GM18511 (cell line): ENCODE measurements at regions not wholly inside any gene's neighbourhood (a gene's known extent, or its start where the extent isn't known, plus 50 kb on each side); places are given as distances from the start of the nearest gene placed in this dataset.

Experiments
- ATAC-seq: cut with Tn5 transposase; IDR thresholded peaks from one replicate; pipeline ENCODE4 v1.9.1; 2021; ENCODE audit warnings: mild to moderate bottlenecking, moderate library complexity; ENCODE audit not compliant: unreplicated experiment

DNA sequence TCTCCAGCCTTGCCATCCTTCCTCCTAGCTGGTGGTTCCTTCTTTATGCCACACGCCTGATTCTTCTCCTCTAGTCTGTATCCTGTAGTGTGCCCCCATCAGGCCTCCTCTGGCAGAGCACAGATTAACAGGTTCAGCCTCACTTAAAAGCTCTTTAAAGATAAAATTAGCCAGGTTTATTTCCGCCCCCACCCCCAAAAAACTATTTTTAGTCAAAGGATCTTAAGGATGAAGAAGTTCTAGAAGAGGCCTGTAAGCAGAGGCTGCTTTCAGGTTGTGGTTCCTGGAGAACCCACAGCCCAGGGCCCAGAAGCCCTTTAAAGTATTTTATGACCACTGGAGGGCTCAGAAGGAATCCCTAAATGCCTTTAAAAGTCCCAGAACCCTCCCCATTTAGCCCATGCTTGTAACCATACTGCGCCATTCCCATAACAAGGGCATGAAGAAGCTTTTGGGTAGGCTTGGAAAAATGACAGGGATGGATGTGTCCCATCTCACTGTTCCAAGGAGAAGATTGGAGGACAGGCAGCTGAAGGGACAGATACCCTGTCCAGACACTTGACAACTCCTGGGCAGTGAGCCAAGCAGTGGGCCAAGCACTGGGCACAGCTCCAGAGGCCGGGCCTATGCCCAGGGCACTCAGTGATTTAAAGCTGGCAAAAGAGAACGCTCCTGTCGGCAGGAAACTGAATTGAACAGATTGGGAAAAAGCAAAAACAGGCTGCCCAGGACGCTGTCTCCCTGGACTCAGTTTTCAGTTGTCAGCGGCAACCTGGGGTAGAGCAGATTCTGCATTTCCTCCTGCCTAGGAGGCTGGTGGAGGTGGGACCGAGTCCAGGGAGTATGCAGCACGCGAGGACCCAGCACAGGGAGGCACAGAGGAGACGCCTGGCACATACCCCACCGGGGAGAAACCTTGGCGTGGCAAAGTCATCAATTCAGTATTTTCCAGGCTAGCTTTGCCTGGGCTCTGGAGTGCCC is 106.3 kb upstream of the SSBP2 start:
- ATAC-seq = peak; percentile 42

DNA sequence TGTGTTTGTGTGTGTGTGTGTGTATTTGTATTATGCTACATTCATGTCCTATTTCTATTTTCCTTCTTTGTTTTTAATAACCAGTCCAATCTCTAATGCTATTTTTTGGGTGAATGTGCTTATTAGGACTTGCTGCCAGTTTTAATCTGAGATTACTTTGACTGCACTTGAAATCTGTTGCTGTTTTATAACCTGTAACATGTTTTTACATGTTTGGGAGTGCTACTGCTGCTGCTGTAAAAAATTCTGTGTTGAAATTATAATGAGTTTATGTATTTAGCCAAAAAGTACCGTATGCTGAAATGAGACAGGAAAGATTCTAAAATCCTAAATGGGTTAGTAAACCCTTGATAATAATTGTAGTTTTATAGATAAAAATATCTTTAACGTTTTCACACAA is 104.7 kb upstream of the SSBP2 start:
- no peak for ATAC-seq

DNA sequence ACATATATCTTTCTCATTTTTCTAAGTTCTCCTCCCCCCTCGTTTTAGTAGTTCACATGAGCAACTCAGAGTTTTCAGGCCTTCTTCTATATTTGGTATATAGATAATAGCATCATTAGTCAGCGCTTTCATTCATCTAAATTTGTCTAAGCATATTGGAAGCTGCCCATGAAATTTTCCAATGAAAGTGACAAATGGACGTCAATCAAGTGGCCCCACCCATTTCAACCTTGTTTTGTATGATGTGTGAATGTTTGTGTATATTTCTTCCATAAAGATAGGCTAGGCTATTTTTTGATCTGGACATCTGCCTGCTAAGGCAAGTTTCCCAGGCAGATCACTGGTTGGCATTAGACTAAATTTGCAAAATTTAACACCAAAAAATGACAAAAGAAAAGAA is 104.0 kb upstream of the SSBP2 start:
- no peak for ATAC-seq

DNA sequence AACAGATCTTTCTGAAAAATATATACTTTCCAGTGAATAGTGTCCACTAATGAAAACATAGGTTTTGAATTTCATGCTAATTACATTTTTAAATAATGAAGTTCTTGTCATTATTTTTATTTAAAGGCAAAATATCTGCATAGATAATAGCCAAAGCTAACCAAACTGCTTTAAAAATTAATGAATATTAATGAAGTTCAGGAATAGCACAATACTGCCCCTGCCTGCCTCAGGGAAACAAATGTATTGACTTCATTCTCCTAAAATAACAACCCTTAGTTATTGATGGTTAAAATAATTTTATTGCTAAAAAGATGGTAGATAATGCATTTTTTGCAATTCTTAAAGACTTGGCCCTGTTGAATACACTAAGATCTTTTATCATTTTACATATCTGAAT is 103.6 kb upstream of the SSBP2 start:
- ATAC-seq = no peak

DNA sequence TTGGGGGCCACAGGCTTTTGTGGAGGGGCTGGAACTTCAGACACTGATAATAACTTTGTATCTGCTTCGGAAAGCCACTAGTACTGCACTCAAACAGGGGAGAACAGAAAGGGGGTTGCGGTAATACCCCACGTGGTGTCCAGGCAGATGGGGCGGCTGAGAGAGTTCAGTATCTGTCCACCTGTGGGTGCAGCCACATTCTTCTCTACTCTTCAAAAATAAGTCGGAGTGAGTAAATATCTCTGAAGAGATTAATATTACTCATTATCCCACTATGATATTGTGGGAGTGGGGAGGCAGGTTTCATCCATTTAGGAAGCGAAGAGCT is 102.1 kb upstream of the SSBP2 start:
- ATAC-seq = no peak

DNA sequence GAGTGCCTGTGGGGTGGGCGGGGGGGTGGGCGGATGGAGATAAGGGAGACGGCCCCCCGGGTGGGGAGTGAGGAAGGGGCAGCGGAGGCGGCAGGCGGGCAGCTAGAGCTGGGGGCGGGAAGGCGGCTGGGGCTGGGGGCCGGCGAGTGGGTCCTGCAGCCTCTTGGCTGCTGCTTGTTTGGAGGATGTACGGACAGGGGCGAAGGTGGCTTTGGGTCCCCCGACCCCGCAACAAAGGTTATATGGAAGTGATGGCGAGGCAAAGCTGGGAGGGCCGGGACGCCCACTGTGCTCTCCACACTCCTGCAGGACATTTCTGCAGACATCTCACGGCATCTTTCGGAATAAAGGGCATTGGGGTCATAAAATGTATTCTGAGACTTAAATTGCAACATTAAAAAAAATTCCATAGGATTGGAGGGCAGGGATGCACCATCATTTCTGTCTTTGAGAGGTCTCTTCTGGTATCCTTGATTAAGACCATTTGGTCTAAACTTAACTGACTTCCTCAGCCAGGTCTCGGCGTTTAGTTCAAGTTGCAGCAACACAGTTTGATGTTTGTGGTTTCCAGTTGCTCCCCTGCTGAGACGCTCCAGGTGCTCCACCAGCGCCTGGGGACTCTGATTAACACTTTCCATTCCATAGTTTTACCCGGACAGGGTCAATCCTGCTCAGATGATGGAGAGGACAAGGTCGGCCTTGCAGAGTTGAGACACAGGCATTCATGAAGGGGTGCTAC is 101.6 kb upstream of the SSBP2 start:
- ATAC-seq = no peak

DNA sequence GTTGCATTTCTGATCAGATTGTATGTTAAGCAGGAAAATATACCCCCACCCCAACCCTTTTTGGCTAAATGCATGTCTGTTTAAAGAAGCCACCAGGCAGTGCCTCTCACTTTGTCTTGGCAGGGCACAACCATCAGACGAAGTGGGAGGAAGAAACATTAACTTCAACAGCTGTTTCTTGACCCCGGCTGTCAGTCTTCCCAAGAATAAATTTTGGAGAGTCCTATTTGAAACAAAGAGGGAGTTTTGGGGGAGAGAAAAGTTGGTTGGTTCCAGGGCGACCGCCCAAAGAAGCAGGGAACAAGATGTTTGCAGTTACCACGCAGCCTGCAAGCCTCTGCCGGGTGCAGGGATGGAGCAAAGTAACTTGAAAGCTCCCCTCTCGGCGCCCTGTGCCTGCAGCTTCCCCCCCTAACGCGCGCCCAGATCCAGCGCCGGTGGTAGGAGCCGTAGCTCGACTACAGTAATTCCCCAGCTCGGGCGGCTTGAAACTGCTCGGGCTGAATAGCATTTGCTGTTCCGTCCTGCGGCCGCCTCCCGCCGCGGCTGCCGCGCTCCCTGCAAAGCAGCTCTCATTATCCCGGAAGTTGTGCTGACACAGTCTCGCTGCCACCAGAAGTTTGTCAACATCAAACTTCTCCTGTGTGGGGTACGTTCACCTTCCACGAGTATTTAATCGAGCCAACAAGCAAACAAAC is 100.7 kb upstream of the SSBP2 start:
- peak; percentile 84 for ATAC-seq

DNA sequence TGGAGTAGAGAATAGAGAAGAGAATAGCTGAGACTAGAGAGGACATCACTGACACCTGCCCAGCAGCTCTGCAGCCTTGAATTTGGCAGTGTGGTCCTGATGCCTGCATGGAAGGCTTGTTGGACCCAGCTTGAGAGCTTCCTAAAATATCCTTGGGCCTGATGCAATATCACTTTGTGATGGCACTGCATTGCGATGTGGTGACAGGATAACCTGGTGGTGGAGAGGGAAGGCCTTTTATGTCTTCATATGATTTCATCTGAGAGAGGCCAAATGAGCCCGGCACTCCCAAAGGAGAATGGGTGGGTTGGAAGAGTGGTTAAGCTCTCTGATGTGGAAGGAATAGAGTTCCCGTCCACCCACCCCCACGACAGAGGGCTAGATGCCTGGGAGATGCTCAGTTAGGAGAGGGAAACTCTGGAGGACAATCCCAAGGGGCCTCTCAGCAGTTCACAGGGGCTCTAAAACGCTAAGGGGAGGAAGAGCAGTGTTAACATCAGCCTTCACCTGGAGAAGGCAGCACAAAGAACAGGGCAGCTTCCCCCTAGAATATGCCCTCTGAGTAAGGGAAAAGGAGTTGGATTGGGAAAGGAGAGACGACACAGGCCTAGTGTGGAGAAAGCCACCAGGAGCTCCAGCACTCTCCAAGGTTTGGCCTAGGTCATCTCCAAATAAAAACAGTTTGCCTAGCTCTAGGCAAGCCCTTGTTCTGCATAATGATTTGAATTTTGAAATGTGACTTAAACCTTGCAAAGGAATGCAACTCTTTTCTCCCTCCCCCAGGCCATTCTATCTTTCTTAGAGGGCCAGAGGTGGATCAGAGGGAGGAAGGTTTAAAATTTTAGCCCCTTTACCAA is 99.8 kb upstream of the SSBP2 start:
- no peak for ATAC-seq

DNA sequence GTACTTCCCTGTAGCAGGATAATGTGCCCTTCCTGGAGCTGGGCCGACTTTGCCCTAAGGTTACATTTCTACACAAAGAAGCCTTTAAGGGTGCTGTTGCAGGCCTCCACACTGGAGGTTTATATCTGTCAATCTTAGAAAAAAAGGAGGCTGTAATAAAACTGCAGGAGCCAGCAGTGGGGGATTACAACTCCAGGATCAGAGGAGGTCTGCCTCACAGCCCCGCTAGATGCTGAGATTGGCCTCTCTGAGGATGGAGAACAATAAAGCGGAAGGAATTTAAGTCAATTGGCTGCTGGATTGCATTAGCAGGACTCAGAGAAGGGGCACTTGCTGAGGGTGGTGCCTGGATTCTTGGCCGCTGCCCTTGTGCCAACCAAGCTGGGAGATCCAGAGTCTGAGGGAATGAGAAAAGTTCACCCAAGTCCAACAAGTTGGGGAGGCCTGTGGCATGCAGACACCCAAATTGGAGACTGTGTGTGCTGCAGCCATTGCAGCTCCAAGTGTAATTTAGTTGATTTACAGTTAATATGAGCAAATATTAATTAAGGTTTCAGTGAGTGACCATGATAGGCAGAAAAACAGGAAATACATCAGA is 99.0 kb upstream of the SSBP2 start:
- no peak for ATAC-seq

DNA sequence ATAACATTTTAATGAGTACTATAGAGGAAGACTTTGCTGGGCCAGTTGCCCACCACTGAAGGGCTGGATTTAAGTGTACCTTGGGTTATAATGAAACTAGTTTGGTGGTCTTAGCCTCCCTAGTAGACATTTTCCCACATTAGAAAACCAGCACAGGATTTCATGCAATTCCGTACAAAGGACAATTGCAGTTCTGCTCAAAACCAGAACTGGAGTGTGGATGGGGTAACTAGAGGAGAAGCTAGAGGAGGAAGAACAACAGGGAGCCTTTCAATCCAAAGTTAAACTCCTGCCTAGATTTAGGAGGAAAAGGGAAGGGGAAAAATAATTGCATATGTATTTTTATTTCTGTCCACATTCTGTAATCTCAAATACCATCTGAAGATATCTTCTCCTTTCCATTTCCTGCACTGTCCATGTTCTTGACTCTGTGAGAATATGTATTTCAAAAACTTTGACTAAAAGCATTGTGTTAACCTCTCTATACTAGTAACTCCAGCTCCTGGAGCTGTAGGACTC is 97.5 kb upstream of the SSBP2 start:
- ATAC-seq = no peak

DNA sequence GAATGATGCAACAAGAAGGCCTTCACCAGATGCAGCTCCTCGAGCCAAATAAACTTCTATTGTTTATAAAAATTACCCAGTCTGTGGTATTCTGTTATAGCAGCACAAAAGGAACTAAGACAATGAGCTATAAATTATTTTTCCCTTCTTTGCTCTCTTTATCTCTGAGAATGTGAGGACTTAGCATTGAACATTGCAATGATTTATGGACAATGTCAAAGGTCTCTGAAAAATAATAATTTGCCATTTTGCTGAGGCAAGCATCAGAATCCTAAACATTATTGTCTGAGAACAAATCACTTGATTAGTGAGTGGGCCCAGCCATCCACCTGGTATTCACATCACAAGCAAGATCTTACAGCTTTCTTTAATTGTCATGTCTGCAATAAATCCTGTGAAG is 95.4 kb upstream of the SSBP2 start:
- no peak for ATAC-seq

DNA sequence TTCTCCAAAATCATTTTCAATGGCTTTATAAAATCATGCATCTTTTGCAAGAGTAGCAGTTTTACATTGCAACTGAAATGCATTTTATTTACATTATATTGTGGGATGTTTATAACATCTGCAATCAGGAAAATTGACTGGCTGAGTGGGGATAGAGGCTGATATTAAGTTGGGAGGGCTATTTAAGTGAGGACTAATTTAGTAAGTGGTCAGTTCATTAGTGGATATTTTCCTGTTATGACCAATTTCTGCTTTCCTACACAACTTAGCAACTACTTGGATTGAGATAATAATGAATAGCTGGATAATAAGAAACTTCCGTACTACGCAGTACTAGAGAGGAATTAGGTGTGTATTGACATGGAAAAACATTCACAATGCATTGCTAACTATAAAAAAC is 92.9 kb upstream of the SSBP2 start:
- ATAC-seq = no peak

DNA sequence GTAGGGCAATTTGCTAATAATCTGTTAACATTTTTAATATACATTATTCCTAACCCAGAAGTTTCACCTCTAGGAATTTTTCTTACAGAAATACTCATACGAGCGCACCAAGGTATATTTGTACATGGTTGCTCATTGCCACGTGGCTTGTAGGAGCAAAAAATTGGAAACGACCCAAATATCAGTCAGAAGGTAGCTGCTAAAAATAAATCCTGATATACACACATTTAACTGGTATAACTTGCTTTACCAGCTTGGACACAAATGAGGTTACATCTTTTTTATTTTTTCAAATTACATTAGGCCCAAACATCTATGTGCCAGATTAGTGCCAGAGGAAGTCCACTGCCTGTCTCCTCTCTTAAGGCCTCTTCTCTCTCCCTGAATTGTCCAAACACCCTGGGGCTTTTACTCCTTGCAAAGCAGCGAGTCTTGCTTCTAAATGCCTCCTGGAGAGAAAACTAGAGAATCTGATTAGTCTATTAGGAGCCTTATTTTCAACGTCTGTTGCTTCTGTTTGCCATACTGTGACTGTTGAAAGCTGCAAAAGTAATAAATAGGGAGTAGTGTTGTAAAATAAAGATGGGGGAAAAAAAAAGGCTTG is 92.0 kb upstream of the SSBP2 start:
- ATAC-seq = no peak

DNA sequence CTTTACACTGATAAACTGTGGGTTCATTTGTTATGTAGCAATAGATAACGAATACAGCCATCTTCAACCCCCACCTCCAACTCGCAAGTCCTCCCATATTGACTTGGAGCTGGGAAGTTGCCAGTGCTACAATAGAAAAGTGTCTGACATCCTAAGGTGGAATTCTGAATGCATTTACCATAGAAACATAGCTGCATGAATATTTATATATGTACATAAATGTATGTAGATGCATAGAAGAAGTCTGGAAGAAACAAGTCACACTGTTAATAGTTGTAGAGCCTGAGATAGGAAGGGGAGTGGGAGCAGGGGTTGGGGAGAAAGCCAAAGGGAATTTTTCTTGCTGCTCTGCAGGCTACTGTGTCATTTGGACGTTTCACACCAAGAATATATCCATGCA is 88.1 kb upstream of the SSBP2 start:
- ATAC-seq = no peak

DNA sequence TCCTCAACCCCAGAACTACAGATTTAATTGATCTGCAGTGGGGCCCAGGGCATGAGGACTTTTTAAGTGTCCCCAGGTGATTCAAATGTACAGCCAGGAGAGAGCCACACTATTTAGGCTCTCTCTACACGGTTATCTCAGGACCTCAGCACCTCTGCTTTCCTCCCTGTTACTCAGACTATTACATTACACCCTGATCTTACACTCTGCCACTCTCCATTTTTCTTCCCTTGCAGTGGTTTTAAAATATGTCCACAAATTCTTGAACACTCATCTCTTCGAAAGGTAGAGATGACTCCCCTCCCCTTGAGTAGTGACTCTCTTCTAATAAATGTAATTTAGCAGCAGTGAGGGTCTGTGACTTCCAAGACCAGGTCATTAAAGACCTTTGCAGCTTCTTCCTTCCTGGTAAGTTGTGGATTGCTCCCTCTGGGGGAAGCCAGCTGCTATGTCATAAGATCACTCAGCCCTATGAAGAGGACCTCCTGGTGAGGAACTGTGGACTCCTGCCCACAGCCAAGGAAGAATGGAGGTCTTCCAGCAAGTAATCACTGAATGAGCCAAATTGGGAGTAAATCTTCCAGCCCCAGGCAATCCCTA is 87.5 kb upstream of the SSBP2 start:
- peak; percentile 83 for ATAC-seq

DNA sequence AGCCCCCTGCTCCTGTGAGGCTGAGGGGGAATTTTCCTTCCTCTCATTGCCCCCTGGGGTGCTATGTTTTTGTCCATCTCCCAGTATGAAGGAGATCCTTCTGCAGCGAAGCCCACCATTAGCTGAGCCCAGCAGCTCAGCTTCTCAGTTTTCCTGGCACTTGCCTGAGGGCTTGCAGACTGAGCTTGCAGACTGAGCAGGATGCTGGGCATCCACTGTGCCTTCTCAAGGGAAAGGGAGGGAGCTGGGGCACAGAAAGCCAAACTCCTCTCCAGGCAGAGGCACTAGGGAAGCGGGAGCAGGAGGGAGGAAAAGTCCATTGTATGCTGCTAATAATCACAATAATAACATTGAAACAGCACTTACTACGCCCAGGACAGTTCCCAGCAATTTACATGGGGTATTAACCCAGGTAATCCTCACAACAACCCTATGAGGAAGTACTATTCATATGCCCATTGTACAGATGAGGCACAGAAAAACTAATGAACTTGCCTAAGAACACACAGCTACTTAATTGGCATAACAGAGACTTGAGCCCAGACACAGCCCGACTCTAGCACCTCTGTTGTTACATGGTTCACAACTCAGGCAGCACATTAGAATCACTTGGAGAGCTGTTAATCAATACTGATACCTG is 86.9 kb upstream of the SSBP2 start:
- ATAC-seq = no peak

DNA sequence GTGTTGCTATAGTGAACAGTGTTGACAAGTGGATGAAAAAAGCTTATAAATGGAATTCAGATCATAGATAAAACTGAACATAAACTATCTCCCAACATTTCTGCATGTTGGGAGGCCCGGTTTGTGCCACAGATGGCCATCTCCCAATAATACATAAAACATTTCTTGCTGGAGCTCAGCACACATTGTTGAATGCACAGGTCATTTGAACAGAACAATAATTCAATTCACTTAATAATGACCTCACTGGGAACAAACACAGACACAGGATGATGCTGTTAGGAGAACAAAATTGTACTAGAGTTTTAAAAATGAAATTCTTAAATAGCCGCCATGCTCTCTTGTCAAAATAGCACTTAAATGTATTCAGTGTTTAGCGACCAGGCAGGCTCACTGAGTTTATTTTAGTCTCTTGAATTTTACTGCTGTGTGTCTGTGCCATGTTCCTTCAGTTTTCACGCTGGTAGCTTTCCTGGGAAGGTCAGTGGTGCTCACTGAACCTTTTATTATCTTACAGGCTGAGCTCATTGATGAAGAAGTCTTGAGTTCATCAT is 85.0 kb upstream of the SSBP2 start:
- ATAC-seq = no peak

DNA sequence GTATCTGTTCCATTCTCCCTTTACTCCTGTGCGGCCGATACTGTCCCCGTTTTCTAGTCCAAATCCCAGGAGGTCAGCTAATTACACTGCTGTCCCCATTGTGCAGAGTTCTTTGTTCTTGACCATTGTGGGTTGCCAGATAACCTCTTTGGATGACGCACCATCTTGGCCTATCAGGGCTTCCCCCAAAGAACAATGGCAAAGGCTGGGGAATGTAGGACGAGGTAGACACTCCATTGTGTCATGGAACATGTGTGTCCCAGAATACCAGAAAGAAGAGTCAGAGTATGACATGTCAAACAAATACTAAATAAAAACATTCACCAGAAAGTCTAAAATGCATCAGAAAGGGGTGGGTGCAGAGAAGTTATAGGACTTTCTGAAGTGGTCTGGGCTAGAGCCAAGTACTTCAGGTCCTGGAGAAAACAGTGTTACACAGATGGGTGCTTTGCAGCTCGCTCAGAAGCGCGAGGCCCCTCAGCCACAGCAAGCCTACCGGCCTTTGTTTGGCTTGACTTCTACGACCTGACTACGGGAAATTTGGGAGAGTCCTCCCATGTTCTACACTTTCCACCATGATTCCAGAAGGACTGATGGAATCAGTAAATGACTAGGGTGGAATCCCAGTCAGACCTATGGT is 83.2 kb upstream of the SSBP2 start:
- ATAC-seq = no peak
